GM12875 (cell line): ENCODE measurements at regions not wholly inside any gene's neighbourhood (a gene's known extent, or its start where the extent isn't known, plus 50 kb on each side); places are given as distances from the start of the nearest gene placed in this dataset.

Experiments used
- H3K4me3 ChIP-seq: one replicate; pipeline ENCODE4 v1.5.1; 2011; ENCODE audit warnings: low read depth, low read length, control low read depth
- TF ChIP-seq, protein P1 (sequence below): IDR thresholded peaks from 2 replicates; pipeline ENCODE4 v1.5.1; 2011; ENCODE audit warnings: low read depth, mild to moderate bottlenecking, control low read depth, inconsistent platforms, low read length, moderate library complexity, borderline replicate concordance; ENCODE audit not compliant: insufficient read depth

DNA sequence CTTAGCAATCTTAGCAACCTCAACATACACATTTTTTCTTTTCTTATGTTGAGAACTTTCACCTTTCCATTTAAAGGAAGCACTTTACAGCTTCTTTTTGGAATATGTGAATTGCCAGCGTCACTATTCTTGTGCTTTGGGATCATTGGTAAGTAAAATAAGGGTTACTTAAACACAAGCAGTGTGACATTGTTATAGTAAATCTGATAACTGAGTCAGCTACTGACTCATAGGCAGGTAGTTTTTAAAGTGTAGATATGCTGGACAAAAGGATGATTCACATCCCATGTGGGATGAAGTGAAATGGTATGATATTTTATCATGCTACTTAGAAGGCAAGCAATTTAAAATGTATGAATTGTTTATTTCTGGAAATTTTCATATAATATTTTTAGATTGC is 637.2 kb downstream of the DCDC2C start:
- no peak overlapping the region for H3K4me3 ChIP-seq
- TF ChIP-seq, protein P1, sequence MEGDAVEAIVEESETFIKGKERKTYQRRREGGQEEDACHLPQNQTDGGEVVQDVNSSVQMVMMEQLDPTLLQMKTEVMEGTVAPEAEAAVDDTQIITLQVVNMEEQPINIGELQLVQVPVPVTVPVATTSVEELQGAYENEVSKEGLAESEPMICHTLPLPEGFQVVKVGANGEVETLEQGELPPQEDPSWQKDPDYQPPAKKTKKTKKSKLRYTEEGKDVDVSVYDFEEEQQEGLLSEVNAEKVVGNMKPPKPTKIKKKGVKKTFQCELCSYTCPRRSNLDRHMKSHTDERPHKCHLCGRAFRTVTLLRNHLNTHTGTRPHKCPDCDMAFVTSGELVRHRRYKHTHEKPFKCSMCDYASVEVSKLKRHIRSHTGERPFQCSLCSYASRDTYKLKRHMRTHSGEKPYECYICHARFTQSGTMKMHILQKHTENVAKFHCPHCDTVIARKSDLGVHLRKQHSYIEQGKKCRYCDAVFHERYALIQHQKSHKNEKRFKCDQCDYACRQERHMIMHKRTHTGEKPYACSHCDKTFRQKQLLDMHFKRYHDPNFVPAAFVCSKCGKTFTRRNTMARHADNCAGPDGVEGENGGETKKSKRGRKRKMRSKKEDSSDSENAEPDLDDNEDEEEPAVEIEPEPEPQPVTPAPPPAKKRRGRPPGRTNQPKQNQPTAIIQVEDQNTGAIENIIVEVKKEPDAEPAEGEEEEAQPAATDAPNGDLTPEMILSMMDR: no peak

DNA sequence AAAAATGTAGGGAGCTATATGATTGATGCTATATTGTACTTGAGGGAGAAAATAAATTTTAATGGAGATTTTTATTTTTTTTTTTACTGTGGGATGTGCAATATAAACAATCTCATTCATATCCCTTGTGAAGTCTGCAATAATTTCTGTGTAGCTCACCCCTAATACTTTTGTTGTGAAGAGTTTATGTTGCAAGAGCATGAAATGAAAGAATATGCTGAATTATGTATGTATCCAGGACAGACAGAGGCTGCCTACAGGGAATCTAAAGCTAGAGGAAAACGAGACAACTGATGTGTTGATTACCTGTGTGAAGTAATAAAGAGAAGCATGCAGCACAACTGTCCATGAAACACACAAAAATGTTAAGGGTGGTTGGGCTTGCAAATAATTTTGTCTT is 643.3 kb downstream of the DCDC2C start:
- no peak overlapping the region for H3K4me3 ChIP-seq
- TF ChIP-seq, protein P1: no peak

DNA sequence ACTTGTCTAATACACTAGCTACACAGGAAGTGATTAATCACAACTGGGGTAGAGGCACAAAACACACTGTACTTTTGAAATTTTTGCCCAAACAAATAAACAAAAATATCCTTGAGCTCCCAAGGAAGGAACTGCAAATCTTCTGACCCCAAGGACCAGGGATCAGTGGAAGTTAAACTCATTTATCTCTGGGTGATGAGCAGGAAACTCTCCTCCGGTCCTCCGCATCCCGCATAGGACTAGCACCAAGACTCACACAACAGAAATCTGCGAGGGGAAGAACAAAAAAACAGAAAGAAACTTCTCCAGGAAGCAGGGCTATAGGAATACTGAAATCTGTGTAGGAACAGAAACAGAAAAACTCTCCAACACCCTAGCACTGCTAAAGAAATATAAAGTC is 650.3 kb downstream of the DCDC2C start:
- no peak overlapping the region for H3K4me3 ChIP-seq
- TF ChIP-seq, protein P1: no peak

DNA sequence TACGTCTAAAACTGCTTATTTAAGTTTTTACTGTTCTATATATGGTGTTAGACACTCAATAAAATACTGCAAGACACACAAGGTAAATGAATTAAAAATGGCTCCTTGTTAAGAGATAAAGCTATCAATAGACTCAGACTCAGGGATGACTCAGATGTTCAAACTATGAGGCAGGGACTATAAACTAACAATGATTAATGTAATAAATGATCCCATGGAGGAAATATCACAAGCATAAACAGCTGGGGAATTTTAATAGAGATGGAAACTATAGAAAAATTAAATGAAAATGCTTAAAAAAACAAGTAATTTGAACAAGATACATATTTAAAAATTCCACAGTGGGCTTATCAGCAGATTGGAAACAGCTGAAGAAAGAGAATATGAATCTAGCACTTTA is 650.8 kb downstream of the DCDC2C start:
- TF ChIP-seq, protein P1: no peak
- no peak overlapping the region for H3K4me3 ChIP-seq

DNA sequence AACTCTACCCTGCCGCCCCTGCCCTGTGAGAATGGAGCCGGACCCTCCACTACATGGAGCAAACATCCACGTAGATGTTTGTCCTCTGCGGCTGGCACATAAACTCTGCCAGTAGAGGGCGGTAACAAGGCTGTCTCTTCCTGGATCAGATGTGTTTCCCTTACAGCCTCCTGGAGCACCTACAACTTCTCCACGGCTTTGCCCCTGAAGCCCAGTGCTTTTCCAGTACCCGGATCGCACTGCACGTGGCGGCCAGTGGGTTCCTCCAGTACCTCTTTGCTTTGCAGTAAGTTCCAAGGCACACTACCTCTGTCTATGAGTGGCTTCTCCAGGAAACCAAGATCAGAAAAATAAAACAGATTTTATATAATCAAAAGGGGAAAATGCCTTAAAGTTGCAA is 651.3 kb downstream of the DCDC2C start:
- no peak overlapping the region for H3K4me3 ChIP-seq
- TF ChIP-seq, protein P1: peak; percentile 65

DNA sequence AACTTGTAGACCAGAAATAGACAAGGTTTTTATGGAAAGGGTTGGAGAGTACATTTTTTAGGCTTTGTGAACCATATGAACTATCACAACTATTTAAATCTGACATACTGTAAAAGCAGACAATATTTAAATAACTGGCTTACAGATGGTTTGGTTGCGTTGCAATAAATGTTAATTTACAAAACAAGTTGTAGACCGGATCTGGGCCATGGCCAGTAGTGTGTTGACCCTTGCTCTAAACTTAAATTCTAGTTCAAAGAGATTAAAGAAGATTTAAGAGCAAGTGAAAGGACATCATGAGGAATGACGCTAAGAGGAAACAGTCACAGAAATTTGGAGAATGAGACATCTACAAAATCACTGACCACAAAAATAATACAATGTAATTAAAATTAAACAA is 652.7 kb downstream of the DCDC2C start:
- TF ChIP-seq, protein P1: no peak
- H3K4me3 ChIP-seq: no peak overlapping the region

DNA sequence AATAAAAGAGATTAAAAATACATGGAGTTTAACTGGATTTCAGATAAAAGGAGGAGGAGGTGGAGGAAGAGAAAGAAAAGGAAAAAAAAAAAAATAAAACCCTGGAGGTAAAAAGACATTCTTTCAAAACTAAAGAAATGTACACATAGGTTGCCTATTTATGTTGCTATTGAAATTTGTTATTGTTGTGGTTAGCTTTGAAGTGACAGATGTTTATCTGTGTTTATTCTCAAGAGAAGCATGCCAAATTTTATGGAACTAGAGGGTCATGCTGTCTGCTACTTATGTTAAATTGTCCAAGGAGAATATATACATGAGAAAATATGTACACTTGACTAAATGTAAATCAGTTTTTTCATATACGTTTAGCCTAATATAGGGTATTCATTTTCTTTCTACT is 653.2 kb downstream of the DCDC2C start:
- H3K4me3 ChIP-seq: no peak overlapping the region
- TF ChIP-seq, protein P1: no peak
